GM19395 (cell line): ENCODE measurements at regions not wholly inside any gene's neighbourhood (a gene's known extent, or its start where the extent isn't known, plus 50 kb on each side); places are given as distances from the start of the nearest gene placed in this dataset.
"Not testable (repeated sequence)": the region's sequence is repeated elsewhere in the genome, so short reads cannot be mapped to it uniquely, and the experiment has no call there.

Experiments used
- ATAC-seq: cut with Tn5 transposase; IDR thresholded peaks from one replicate; pipeline ENCODE4 v1.9.1; 2021; ENCODE audit warnings: mild to moderate bottlenecking, moderate library complexity; ENCODE audit not compliant: unreplicated experiment

DNA sequence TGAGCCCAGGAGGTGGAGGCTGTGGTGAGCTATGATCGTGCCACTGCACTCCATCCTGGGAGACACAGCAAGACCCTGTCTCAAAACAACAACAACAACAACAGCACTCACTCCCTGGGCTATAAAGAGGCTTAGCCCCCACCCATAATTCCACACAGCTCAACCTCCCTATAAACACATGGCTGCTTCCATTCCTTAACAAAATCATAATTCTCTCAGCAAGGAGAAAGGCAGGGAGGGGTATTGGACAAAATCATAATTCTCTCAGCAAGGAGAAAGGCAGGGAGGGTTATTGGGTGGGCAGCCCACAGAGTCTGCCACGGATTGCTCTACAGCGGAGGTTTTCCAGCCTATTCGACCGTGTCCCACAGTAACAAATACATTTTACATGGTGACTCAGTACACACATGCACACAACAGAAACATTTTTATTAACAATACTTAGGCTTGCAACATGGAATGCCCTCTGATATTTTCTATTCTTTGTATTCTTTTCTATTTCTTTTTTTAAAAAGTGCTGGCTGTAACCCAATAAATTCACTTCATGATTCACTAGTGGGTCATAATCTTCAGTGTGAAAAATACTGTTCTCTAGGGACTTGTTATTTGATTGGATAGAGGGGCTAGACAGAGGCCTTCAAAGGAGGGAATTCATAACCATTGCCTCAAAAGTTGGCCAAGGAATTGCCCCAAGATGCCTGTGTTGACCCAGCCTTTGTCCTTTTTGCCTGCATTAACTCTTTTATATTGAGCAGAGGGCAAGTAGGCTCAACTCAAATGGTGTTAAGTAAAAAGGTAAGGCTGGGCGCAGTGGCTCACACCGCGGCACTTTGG, 50.6 kb upstream of the ZMYND8 start:
- ATAC-seq, result no peak

- no peak for ATAC-seq
These were observed 54.7 kb upstream of the ZMYND8 start for GRCh38 chr20:47411161-47411560.

DNA sequence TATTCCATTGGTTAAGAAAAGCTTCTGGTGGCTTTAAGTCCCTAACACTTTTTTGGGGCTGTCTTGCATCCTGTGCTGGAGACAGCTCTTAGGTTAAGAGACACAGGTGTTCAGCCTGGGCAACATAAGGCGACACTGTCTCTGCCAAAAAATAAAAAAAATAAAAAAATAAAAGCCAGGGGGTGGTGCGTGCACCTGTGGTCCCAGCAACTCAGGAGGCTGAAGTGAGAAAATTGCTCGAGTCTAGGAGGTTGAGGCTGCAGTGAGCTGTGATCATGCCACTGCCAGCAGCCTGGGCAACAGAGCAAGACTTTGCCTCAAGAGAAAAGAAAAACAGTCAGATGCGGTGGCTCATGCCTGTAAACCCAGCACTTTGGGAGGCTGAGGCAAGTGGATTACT, 55.6 kb upstream of the ZMYND8 start:
- ATAC-seq, result no peak

DNA sequence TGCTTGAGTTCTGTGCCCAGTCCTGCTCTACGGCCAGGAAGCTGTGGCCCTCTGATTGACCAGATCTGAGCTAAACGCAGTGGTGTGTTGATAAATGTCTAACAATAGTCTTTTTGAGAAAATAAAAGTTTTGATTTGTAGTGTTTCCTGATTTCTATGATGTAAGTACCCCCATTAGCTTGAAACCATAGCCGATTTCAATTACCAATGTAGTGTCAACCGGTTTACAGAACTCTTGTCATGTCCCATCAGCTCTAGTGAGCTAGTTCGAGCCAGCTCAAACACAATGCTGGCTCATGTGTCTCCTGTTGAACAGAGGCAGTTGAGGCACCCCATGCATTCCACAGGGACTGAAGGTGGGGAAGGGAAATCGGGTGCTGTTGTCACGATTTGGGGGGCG, 56.7 kb upstream of the ZMYND8 start:
- no peak for ATAC-seq

DNA sequence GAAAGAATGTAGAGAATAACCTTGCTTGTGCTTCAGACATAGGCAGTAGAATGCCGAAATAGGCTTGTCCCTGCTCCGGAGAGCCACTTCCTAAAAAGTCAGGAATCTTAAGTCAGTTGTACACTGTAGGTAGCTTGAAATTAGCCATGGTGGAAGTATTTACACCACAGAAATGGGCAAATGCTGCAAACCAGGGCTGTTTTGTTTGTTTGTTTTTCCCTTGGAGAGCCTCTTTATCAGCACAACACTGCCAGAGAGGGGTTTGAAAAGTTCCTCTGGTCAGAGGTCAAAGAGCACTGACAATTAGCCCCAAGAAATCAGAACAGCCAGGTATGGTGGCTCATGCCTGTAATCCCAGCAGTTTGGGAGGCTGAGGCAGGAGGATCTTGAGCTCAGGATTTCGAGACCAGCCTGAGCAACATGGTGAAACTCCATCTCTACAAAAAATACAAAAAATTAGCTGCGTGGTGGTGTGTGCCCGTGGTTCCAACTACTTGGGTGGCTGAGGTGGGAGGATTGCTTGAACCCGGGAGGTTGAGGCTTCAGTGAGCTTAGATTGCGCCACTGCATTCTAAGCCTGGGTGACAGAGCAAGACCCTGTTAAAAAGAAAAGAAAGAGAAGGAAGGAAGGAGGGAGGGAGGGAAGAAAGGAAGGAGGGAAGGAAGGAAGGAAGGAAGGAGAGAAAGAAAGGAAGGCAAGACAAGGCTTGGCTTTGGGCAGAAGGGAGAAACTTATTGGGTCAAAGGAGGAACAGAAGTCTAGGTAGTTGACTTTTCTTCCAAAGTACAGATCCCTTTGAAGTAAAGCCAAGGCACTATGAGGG, 61.0 kb upstream of the ZMYND8 start:
- ATAC-seq, result no peak

- ATAC-seq, result no peak
These were observed 61.7 kb upstream of the ZMYND8 start for GRCh38 chr20:47418069-47418757.

DNA sequence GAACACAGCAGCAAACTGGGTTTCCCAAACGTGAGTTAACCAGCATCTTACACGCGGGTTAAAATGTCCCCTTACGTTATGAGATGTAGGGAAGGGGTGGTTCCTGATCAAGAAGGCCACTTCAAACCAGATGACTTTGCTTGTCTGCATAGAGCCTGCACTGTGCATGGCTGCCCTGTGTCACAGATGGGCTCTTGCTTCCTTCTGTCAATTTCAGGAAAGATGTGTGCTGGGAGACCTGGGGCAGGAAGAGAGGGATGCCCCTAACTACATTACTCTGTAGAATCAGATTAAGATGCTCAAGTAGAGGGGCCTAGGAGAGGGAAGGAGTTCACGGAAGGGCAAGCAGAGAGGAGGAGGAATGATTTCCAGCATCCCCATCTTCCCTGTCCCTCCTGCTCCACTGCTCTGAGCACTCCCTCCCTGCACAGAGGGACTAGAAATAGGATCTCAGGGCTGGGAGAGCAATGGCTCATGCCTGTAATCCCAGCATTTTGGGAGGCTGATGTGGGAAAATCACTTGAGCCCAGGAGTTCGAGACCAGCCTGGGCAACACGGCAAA, 63.5 kb upstream of the ZMYND8 start:
- no peak for ATAC-seq

GRCh38 chr20:47421076-47421475, 64.6 kb upstream of the ZMYND8 start:
- ATAC-seq, result no peak

DNA sequence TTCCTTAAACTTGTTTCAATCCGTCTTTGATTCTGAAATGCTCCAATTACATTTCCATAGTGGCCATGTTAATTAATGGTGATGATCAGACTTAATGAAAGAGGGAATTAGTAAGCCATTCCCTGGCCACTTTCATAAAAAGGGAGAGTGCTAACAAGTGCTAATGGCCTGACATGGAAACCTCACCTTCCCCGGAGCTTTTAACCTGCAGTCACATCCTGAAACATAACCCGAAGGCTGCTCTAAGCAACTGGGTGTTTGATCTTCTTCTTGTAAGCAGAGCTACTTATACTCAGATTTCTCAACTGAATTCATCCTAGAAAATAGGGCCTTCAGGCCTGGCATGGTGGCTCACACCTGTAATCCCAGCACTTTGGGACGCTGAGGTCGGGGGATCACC, 67.1 kb upstream of the ZMYND8 start:
- ATAC-seq, result no peak

DNA sequence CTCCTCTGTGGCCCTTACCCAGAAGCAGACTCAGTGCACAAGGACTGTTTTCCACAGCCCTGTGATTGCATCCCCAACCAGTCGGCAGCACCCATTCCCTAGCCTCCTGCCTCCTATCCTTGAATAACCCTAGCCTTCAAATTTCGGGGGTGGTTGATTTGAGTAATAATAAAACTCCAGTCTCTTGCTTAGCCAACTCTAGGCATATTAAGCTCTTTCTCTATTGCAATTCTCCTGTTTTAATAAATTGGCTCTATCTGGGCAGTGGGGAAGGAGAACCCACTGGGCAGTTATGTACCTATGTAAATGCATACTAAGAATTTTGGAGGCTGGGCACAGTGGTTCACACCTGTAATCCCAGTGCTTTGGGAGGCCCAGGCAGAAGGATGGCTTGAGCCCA, 70.6 kb upstream of the ZMYND8 start:
- no peak for ATAC-seq

DNA sequence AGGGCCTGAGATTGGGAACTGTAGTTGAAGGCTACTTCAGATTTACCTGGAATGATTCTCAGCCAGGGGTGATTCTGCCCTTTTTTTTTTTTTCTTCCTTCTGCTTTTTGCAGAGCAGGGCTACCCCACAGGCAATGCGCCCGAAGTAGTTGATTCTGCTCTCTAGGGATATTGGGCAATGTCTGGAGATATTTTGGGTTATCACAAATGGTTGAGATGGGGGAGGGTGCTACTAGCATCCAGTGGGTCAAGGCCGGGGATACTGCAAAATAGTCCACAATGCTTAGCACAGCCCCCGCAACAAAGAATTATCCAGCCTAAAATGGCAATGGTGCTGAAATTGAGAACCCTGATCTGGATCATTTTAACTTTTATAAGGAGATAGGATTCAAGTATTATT, 71.2 kb upstream of the ZMYND8 start:
- no peak for ATAC-seq

DNA sequence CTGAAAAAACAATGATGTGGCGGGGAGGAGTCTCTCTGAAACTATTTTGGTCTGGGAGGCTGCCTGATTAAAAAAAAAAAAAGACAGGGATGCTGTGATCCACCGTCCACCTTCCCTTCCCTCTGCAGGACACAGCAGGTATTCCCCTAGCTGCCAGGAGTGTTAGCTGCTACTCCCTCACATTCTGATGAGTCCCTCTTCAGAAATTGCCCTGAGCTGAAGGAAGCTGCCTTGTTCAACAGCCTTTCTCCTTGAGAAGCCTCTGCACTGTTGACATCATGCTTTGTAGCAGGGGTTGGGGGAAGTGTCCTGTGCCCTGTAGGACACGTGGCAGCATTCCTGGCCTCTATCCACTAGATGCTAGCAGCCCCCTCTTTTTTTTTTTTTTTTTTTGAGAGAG, 71.7 kb upstream of the ZMYND8 start:
- no peak for ATAC-seq

GRCh38 chr20:47428851-47429336, 72.4 kb upstream of the ZMYND8 start:
- no peak for ATAC-seq

DNA sequence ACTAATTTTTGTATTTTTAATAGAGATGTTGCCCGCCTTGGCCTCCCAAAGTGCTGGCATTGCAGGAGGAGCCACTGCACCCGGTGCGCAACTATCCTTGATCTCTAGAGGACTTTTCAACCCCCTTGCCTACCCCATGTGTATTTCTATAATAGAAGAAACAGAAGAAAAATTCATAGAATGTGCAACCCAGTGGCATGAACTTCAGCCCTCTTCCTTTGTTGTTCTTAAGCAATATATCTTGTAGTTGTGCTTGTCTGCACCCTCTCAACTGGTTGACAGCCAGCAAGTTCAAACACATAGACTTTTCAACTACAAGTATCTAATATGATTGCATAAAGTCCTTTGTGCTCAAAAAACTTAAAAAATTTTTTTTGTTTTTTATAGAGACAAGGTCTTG, 72.3 kb upstream of the NCOA3 start:
- no peak for ATAC-seq

DNA sequence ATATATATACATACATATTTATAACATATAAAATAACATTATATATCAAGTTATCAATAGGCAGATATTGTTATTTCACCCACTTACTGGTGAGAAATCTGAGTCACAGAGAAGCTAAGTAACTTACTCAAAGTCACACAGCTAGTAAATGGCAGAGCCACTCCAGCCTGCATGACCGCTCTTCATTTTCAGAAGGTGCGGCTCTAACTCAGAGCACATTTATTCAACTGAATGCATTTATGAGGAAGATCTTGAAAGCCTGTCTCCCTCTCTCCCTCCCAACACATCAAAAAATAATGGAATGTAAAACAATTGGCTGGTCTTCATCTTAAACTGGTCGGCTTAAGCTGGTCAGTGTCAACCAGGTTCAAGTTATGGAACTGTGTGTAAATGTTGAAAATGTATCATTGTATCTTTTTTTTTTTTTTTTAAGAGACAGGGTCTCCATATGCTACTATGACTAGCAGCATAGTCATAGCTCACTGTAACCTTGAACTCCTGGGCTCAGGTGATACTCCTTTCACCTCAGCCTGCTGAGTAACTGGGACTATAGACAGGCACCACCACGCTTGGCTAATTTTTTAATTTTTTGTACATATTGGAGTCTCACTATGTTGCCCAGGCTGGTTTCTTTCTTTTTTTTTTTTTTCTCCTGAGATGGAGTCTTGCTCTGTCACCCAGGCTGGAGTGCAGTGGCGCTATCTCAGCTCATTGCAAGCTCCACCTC, 70.7 kb upstream of the NCOA3 start:
- no peak for ATAC-seq

GRCh38 chr20:47432834-47433210, 68.9 kb upstream of the NCOA3 start:
- ATAC-seq, result no peak

GRCh38 chr20:47434128-47434779, 67.4 kb upstream of the NCOA3 start:
- ATAC-seq, result not testable (repeated sequence)

- ATAC-seq, result peak; percentile 67
These were observed 63.0 kb upstream of the NCOA3 start for GRCh38 chr20:47438464-47439381.
